ENCODE measurements at regions not wholly inside any gene's neighbourhood (a gene's known extent, or its start where the extent isn't known, plus 50 kb on each side); places are given as distances from the start of the nearest gene placed in this dataset.

DNA sequence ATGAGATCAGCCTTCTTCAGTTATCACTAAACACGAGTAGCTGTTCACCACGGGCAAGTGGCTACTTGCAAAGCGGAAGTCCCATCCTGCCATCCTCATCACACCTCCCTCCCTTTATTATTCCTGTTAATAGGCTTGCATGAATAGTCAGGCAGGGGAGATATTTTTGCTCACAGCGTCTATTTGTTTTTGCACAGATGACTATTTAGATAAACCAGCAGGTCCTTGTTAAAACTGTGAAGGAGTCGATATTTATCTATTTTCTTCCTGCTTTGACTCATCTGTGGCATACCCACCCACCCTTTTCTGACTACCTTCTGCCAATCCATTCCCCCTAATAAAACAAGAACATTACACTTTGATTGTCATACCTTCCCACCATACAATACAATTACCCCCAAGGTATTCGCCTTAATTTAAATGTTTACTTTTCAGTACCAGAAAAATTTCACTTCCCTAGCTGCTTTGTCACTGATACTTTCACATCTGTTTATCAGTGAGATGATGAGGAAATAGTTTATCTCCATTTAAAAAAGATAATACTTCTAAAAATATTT is 96.6 kb upstream of the BANK1 start:
- TF ChIP-seq, protein P1, sequence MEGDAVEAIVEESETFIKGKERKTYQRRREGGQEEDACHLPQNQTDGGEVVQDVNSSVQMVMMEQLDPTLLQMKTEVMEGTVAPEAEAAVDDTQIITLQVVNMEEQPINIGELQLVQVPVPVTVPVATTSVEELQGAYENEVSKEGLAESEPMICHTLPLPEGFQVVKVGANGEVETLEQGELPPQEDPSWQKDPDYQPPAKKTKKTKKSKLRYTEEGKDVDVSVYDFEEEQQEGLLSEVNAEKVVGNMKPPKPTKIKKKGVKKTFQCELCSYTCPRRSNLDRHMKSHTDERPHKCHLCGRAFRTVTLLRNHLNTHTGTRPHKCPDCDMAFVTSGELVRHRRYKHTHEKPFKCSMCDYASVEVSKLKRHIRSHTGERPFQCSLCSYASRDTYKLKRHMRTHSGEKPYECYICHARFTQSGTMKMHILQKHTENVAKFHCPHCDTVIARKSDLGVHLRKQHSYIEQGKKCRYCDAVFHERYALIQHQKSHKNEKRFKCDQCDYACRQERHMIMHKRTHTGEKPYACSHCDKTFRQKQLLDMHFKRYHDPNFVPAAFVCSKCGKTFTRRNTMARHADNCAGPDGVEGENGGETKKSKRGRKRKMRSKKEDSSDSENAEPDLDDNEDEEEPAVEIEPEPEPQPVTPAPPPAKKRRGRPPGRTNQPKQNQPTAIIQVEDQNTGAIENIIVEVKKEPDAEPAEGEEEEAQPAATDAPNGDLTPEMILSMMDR (conservative IDR thresholded peaks at IDR 0.05; ENCODE audit: low read length), result no peak
- TF ChIP-seq EZH2phosphoT487 (IDR thresholded peaks at IDR 0.05; ENCODE audit: borderline replicate concordance), result no peak

Data from Loucy (cell line).